Neural cell (in vitro differentiated cells): ENCODE measurements at regions not wholly inside any gene's neighbourhood (a gene's known extent, or its start where the extent isn't known, plus 50 kb on each side); places are given as distances from the start of the nearest gene placed in this dataset.

ENCODE experiments used
- CTCF ChIP-seq: fragments of 450-650 bp; IDR thresholded peaks from 2 replicates; pipeline ENCODE4 v1.5.1; 2014; ENCODE audit warnings: antibody characterized with exemption, mild to moderate bottlenecking, moderate library complexity; ENCODE audit not compliant: poor library complexity, severe bottlenecking
- EP300 ChIP-seq: fragments of 450-650 bp; conservative IDR thresholded peaks from 2 replicates; pipeline ENCODE4 v1.6.1; 2014; ENCODE audit warnings: antibody characterized with exemption, mild to moderate bottlenecking, moderate library complexity; ENCODE audit not compliant: poor library complexity, severe bottlenecking
- EZH2 ChIP-seq: fragments of 200-600, 300-800 bp; shearing (Covaris generic), sonication (generic); IDR thresholded peaks from 2 replicates; pipeline ENCODE4 v1.6.1; 2014; ENCODE audit warnings: antibody characterized with exemption, low read length, borderline replicate concordance, mild to moderate bottlenecking; ENCODE audit not compliant: insufficient read depth, poor library complexity, severe bottlenecking
- POLR2AphosphoS5 ChIP-seq: IDR thresholded peaks from 2 replicates; pipeline ENCODE4 v1.6.1; 2012
- RAD21 ChIP-seq: fragments of 450-650 bp; conservative IDR thresholded peaks from 2 replicates; pipeline ENCODE4 v1.6.1; 2014; ENCODE audit warnings: antibody characterized with exemption, mild to moderate bottlenecking, moderate library complexity
- REST ChIP-seq: IDR thresholded peaks from 2 replicates; pipeline ENCODE4 v1.6.1; 2012; ENCODE audit warnings: borderline replicate concordance
- SMC3 ChIP-seq: fragments of 450-650 bp; conservative IDR thresholded peaks from 2 replicates; pipeline ENCODE4 v1.6.1; 2014; ENCODE audit warnings: antibody characterized with exemption, mild to moderate bottlenecking, moderate library complexity; ENCODE audit not compliant: poor library complexity
- TAF1 ChIP-seq: IDR thresholded peaks from 2 replicates; pipeline ENCODE4 v1.6.1; 2012; ENCODE audit warnings: low read depth

- TF ChIP-seq CTCF (no peak), EP300 (no peak), POLR2AphosphoS5 (no peak), REST (no peak), TAF1 (no peak), RAD21 (no peak), EZH2 (no peak), SMC3 (no peak)
These were observed 60.5 kb upstream of the TEX51 start for GRCh38 chr2:126837966-126838715.
